ENCODE measurements at regions not wholly inside any gene's neighbourhood (a gene's known extent, or its start where the extent isn't known, plus 50 kb on each side); places are given as distances from the start of the nearest gene placed in this dataset.

DNA sequence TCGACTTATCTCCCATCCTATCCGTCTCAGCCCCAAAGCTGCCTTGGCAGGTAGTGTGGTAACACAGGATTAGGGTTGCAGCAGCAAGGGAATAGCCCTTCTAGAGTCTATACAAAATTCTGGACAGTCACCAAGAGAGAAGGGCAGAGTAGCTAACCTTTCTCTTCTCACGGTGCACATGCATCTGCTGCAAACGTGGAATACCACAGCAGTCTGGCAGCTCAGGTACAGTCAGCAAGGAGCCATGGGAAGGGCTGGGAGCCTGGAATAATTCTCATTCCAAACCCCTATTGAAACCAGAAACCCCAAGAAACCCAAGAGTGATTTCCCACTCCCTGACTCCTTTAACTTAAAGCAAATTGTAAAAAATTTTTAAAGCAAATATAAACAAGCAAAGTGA lies 92.3 kb upstream of the THRB start:
- TF ChIP-seq, protein P1, sequence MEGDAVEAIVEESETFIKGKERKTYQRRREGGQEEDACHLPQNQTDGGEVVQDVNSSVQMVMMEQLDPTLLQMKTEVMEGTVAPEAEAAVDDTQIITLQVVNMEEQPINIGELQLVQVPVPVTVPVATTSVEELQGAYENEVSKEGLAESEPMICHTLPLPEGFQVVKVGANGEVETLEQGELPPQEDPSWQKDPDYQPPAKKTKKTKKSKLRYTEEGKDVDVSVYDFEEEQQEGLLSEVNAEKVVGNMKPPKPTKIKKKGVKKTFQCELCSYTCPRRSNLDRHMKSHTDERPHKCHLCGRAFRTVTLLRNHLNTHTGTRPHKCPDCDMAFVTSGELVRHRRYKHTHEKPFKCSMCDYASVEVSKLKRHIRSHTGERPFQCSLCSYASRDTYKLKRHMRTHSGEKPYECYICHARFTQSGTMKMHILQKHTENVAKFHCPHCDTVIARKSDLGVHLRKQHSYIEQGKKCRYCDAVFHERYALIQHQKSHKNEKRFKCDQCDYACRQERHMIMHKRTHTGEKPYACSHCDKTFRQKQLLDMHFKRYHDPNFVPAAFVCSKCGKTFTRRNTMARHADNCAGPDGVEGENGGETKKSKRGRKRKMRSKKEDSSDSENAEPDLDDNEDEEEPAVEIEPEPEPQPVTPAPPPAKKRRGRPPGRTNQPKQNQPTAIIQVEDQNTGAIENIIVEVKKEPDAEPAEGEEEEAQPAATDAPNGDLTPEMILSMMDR (IDR thresholded peaks at IDR 0.05 in 2 of 3, conservative IDR thresholded peaks at IDR 0.05 in 1 of 3; ENCODE audit: insufficient read depth in 2 of 3, low read depth in 1 of 3, low read length in 3 of 3): no peak
- TF ChIP-seq ZNF354B (CRISPR knock-in tag; IDR thresholded peaks at IDR 0.05): no peak

All from K562 (cell line).